ENCODE measurements at regions not wholly inside any gene's neighbourhood (a gene's known extent, or its start where the extent isn't known, plus 50 kb on each side); places are given as distances from the start of the nearest gene placed in this dataset.

DNA sequence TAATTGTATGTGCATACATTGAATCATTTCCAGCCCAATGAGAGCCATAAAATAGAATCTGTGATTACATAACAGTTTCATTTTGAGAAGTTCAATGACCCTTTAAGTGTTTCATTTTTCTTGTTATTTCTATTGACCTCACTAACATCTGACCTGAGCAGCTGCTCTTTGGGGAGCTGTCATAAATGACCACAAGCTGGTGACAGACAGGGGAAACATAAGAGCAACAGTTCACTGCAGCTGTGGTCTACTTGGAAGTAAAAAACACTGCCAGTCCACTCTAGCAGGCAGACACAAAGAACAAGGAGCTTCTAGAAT, 265.4 kb downstream of the DTWD2 start:
- TF ChIP-seq CTCF (IDR thresholded peaks at IDR 0.05; ENCODE audit: poor library complexity, severe bottlenecking) (no peak), EP300 (conservative IDR thresholded peaks at IDR 0.05; ENCODE audit: poor library complexity, severe bottlenecking) (no peak), POLR2AphosphoS5 (IDR thresholded peaks at IDR 0.05) (no peak), RAD21 (conservative IDR thresholded peaks at IDR 0.05) (no peak), EZH2 (IDR thresholded peaks at IDR 0.05; ENCODE audit: borderline replicate concordance, insufficient read depth, low read length, poor library complexity, severe bottlenecking) (no peak)
